Activated B cell treated with CpG ODN at 0.5 μM for 24 hours (primary cell): ENCODE measurements at regions not wholly inside any gene's neighbourhood (a gene's known extent, or its start where the extent isn't known, plus 50 kb on each side); places are given as distances from the start of the nearest gene placed in this dataset.

ENCODE experiments used
- ATAC-seq: fragments of 200-7000 bp; cut with Tn5 transposase; one replicate; pipeline ENCODE4 v1.10.0; 2021; ENCODE audit warnings: low read depth, mild to moderate bottlenecking, moderate library complexity
- CTCF ChIA-PET: fragments of 350-600 bp; sonication (Branson Sonifier 250); formaldehyde crosslinking; loops from one replicate; lab custom pipeline; 2021; ENCODE audit warnings: antibody characterized with exemption; lab: Charles Lee
- POLR2A ChIA-PET: fragments of 350-600 bp; sonication (Branson Sonifier 250); formaldehyde crosslinking; loops from one replicate; lab custom pipeline; 2021; ENCODE audit warnings: antibody characterized with exemption; lab: Charles Lee
- DNase-seq: peaks from one replicate; pipeline ENCODE4 v3.0.0; 2022
- H3K27ac Mint-ChIP-seq: one replicate; pipeline ENCODE4 v1.8.0; 2020; ENCODE audit warnings: mixed read lengths
- H3K27me3 Mint-ChIP-seq: one replicate; pipeline ENCODE4 v1.8.0; 2021; ENCODE audit warnings: mixed read lengths
- H3K36me3 Mint-ChIP-seq: one replicate; pipeline ENCODE4 v1.8.0; 2021; ENCODE audit warnings: low read depth, mixed read lengths
- H3K4me1 Mint-ChIP-seq: one replicate; pipeline ENCODE4 v1.8.0; 2021; ENCODE audit warnings: mixed read lengths
- H3K4me3 Mint-ChIP-seq: one replicate; pipeline ENCODE4 v1.8.0; 2020; ENCODE audit warnings: mild to moderate bottlenecking, mixed read lengths
- H3K9me3 Mint-ChIP-seq: one replicate; pipeline ENCODE4 v1.8.0; 2020; ENCODE audit warnings: mixed read lengths
- intact Hi-C: fragments of 100-400 bp; cut with micrococcal nuclease; formaldehyde crosslinking; loops from one replicate; pipeline ENCODE4 v1.15.1; 2024
- TF ChIP-seq, protein P1 (sequence below): fragments of 200-600 bp; IDR thresholded peaks from one replicate; pipeline ENCODE4 v1.8.0; 2022; ENCODE audit warnings: antibody characterized with exemption, mild to moderate bottlenecking

DNA sequence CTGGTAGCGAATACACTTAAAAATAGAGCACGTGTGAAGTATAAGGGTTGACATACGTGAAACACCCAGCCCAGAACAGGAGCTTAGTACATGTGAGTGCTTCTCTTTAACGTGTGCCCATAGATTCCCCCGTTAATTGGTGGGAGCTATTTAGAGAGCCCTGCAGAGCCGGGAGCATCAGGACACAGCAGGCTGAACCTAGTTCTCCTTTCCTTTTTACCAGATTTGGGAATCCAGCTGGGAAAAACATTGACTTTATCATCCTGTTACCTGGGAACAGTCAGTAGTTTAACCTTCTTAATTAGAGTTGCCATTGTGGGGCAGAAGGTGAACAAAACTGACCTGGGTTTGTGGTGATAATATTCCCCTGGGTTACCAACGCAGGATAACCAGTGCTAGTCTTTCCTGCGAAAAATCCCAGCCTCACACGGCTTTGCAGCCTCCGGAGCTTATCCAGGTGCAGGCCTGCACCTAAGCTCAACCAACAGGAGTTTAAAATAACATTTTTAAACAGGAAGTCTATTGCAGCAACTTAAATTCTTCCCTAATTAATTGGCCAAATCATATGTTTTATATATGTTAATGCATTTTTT is 78.1 kb upstream of the SPTBN1 start:
- TF ChIP-seq, protein P1, sequence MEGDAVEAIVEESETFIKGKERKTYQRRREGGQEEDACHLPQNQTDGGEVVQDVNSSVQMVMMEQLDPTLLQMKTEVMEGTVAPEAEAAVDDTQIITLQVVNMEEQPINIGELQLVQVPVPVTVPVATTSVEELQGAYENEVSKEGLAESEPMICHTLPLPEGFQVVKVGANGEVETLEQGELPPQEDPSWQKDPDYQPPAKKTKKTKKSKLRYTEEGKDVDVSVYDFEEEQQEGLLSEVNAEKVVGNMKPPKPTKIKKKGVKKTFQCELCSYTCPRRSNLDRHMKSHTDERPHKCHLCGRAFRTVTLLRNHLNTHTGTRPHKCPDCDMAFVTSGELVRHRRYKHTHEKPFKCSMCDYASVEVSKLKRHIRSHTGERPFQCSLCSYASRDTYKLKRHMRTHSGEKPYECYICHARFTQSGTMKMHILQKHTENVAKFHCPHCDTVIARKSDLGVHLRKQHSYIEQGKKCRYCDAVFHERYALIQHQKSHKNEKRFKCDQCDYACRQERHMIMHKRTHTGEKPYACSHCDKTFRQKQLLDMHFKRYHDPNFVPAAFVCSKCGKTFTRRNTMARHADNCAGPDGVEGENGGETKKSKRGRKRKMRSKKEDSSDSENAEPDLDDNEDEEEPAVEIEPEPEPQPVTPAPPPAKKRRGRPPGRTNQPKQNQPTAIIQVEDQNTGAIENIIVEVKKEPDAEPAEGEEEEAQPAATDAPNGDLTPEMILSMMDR: no peak
- Mint-ChIP-seq H3K4me1 (no peaks in the 10 kb centered on the region), H3K36me3 (no peaks in the 10 kb centered on the region), H3K27me3 (peaks cover 18% of the 10 kb centered on the region), H3K9me3 (no peaks in the 10 kb centered on the region), H3K27ac (no peak overlapping the region), H3K4me3 (no peak overlapping the region)
- CTCF ChIA-PET: no interaction called here
- ATAC-seq: no peak
- intact Hi-C loops: no loop called here
- no peak for DNase-seq
- POLR2A ChIA-PET: no interaction called here

DNA sequence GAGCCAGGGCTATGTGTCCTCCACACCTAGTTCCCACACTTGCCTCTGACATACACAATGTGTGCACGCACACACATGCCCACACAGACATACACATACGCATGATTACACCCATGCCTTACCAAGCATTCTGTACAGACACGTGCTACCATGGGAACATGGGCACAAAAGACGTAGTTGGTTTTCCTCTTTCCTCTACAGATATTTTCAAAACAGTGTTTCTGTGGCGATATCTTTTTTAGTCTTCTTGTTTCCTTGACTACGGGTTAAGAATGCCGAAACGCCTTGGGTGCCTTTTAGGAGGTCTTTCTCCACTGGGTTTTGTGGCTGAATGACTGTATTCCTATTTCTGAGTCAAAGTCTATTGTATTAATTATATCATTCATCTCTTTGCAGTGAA is 75.5 kb upstream of the SPTBN1 start:
- Mint-ChIP-seq H3K27ac (no peak overlapping the region), H3K36me3 (no peaks in the 10 kb centered on the region), H3K4me1 (no peaks in the 10 kb centered on the region), H3K9me3 (no peaks in the 10 kb centered on the region), H3K27me3 (peaks cover 10% of the 10 kb centered on the region), H3K4me3 (no peak overlapping the region)
- CTCF ChIA-PET: no interaction called here
- POLR2A ChIA-PET: no interaction called here
- TF ChIP-seq, protein P1: no peak
- DNase-seq (no peak), ATAC-seq (no peak)
- intact Hi-C loops: no loop called here

DNA sequence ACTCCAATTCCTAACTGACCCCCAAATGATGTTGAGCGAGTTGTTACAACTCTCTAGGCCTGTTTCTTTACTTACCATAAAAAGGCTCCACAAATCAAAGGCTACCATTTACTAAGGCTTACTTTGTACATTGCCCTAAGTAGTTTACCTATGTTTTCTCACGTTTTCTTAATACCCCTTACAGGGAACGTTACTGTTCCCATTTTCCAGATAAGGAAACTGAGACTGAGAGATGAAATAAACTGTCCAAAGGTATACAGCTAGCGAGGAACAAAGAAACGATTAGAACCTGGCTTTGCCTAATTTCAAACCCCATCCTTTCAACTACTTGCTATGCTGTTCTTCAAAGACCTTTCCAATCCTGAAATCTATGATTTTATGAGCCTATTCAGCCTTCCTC is 74.8 kb upstream of the SPTBN1 start:
- ChIA-PET CTCF (no interaction called here), POLR2A (no interaction called here)
- H3K27ac Mint-ChIP-seq: no peak overlapping the region
- TF ChIP-seq, protein P1: no peak
- DNase-seq (no peak), ATAC-seq (no peak)
- intact Hi-C loops: no loop called here
- H3K36me3 Mint-ChIP-seq: no peaks in the 10 kb centered on the region
- no peaks in the 10 kb centered on the region for H3K4me1 Mint-ChIP-seq
- H3K9me3 Mint-ChIP-seq: no peaks in the 10 kb centered on the region
- peaks cover 8% of the 10 kb centered on the region for H3K27me3 Mint-ChIP-seq
- no peak overlapping the region for H3K4me3 Mint-ChIP-seq

DNA sequence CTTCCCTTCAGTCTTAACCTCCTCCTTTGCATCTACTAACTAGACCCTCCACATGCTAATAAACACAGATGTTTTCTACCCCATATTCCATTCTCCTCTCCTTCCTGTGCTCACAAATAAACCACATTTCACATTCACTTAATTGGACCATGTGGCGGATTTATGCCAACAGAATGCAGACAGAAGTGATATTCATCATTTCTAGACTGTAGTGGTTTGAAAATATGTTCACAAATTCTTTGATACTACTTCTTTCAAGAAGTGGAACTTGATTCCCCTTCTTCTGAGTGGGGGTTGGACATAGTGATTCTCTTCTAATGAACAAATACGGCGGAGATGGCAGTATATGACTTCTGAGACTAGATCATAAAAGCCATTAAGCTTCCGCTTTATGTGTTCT is 73.5 kb upstream of the SPTBN1 start:
- ATAC-seq: no peak
- ChIA-PET CTCF (no interaction called here), POLR2A (no interaction called here)
- TF ChIP-seq, protein P1: no peak
- no peak for DNase-seq
- no peaks in the 10 kb centered on the region for H3K4me1 Mint-ChIP-seq
- no peaks in the 10 kb centered on the region for H3K9me3 Mint-ChIP-seq
- peaks cover 6% of the 10 kb centered on the region for H3K27me3 Mint-ChIP-seq
- intact Hi-C loops: no loop called here
- no peak overlapping the region for H3K27ac Mint-ChIP-seq
- no peaks in the 10 kb centered on the region for H3K36me3 Mint-ChIP-seq
- H3K4me3 Mint-ChIP-seq: no peak overlapping the region

DNA sequence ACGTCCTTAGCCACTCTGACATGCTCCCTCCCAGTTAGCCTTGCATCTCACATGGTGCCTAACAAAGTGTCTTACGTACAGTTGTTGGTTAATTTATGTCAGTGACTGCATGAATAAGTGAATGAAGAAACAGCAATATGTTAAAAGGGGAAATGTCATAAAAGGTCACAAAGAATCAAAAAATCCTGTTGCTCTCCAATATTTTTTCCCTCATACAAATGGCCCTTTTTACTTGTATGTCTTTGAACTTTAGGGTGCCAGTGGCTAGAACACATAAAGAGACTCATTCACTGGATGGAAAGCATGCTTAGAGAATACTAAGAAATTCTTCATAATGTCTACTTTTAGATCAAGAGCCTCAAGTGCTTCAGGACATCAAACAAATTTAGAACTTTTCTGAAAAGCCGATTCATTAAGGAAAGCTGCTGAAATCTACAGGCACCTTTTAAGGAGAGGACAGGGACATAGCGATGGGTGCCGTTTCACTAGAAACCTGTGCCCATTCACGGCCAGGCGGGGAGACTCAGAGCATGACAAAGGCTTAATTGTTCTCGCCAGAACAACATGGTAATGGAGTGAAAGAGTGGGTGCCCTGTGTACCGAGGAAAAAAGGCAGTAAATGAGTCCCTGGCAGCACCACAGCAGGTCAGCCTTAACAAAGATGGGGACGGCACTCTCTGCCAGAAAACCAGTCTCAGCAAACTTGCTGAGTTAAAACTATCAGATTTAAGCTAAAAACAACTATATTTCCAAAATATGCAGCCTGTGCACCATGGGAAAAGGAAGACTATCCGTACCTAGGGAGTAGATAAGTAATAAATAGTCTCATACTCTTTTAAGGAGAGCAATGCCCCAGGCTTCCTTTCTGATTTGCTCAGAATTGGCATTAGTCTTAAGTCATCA is 71.6 kb upstream of the SPTBN1 start:
- H3K4me3 Mint-ChIP-seq: no peak overlapping the region
- H3K27ac Mint-ChIP-seq: no peak overlapping the region
- CTCF ChIA-PET: interaction anchor here (1.1 kb wide), 1 partner anchor 320 kb away, joined by 3 read pairs; no protein-coding TSS in a partner anchor
- DNase-seq (no peak), ATAC-seq (no peak)
- TF ChIP-seq, protein P1: no peak
- POLR2A ChIA-PET: no interaction called here
- no peaks in the 10 kb centered on the region for H3K36me3 Mint-ChIP-seq
- peaks cover 1% of the 10 kb centered on the region for H3K27me3 Mint-ChIP-seq
- no peaks in the 10 kb centered on the region for H3K4me1 Mint-ChIP-seq
- intact Hi-C loops: no loop called here
- H3K9me3 Mint-ChIP-seq: no peaks in the 10 kb centered on the region
